KMS-11 (cell line): ENCODE measurements at regions not wholly inside any gene's neighbourhood (a gene's known extent, or its start where the extent isn't known, plus 50 kb on each side); places are given as distances from the start of the nearest gene placed in this dataset.

Experiments
- H2AFZ ChIP-seq: fragments of 200-600 bp; sonication (generic); 2 replicates; pipeline ENCODE4 v1.6.1; 2016; ENCODE audit warnings: antibody characterized with exemption, mixed run types, low read depth
- H3K27ac ChIP-seq: fragments of 200-600 bp; sonication (generic); 2 replicates; pipeline ENCODE4 v1.6.1; 2016; ENCODE audit warnings: mild to moderate bottlenecking, mixed run types
- H3K27me3 ChIP-seq: fragments of 200-600 bp; sonication (generic); 2 replicates; pipeline ENCODE4 v1.6.1; 2017; ENCODE audit warnings: mild to moderate bottlenecking, low read depth, mixed run types, moderate library complexity; ENCODE audit not compliant: insufficient read depth
- H3K36me3 ChIP-seq: fragments of 200-600 bp; sonication (generic); 2 replicates; pipeline ENCODE4 v1.6.1; 2017; ENCODE audit warnings: mild to moderate bottlenecking, mixed run types; ENCODE audit not compliant: insufficient read depth
- H3K4me1 ChIP-seq: fragments of 200-600 bp; sonication (generic); 2 replicates; pipeline ENCODE4 v1.6.1; 2016; ENCODE audit warnings: mild to moderate bottlenecking, low read depth, mixed run types; ENCODE audit not compliant: poor library complexity, severe bottlenecking
- H3K4me2 ChIP-seq: fragments of 200-600 bp; sonication (generic); 2 replicates; pipeline ENCODE4 v1.7.0; 2016; ENCODE audit warnings: mild to moderate bottlenecking, mixed run types
- H3K4me3 ChIP-seq: fragments of 200-600 bp; sonication (generic); IDR thresholded peaks from 2 replicates; pipeline ENCODE4 v1.6.1; 2017; ENCODE audit warnings: low read depth, low read length, mixed read lengths; ENCODE audit not compliant: insufficient read depth
- H3K79me2 ChIP-seq: fragments of 200-600 bp; sonication (generic); 2 replicates; pipeline ENCODE4 v1.6.1; 2016; ENCODE audit warnings: low read depth, mixed run types; ENCODE audit not compliant: insufficient read depth
- H3K9ac ChIP-seq: fragments of 200-600 bp; sonication (generic); 2 replicates; pipeline ENCODE4 v1.6.1; 2016; ENCODE audit warnings: mild to moderate bottlenecking, mixed run types
- H4K20me1 ChIP-seq: fragments of 200-600 bp; sonication (generic); 2 replicates; pipeline ENCODE4 v1.6.1; 2016; ENCODE audit warnings: mild to moderate bottlenecking, mixed run types; ENCODE audit not compliant: insufficient read depth
- TF ChIP-seq, protein P1 (sequence below): fragments of 200-600 bp; sonication (generic); conservative IDR thresholded peaks from 2 replicates; pipeline ENCODE4 v1.6.1; 2017; ENCODE audit warnings: low read depth, mild to moderate bottlenecking, antibody characterized with exemption, low read length, moderate library complexity, mixed read lengths

DNA sequence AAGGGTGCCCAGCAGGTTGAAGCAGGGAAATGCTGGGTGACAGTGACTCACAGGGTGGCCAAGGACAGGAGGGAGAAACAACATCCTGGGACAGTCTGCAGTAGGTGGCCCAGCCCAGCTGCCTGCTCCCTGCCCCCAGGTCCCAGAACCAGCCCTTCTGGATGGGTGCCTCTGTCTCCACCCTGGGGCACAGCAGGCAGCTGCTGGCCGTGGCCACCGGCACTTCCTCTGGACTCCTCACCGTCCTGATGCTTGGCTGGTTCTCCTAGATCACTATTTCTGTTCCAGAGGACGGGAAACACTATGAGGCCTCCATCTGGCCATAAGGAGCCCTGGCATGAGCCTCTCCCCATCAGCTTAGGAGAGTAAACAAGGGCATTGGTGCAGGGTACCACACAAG lies 258.9 kb downstream of the XXYLT1 start:
- Histone ChIP-seq H3K4me1 (no peaks in the 10 kb centered on the region), H3K36me3 (no peaks in the 10 kb centered on the region), H3K27me3 (no peaks in the 10 kb centered on the region), H2AFZ (no peak overlapping the region), H3K4me2 (no peak overlapping the region), H3K79me2 (no peaks in the 10 kb centered on the region), H3K9ac (no peak overlapping the region), H3K27ac (no peak overlapping the region), H3K4me3 (no peak overlapping the region), H4K20me1 (no peaks in the 10 kb centered on the region)
- TF ChIP-seq, protein P1, sequence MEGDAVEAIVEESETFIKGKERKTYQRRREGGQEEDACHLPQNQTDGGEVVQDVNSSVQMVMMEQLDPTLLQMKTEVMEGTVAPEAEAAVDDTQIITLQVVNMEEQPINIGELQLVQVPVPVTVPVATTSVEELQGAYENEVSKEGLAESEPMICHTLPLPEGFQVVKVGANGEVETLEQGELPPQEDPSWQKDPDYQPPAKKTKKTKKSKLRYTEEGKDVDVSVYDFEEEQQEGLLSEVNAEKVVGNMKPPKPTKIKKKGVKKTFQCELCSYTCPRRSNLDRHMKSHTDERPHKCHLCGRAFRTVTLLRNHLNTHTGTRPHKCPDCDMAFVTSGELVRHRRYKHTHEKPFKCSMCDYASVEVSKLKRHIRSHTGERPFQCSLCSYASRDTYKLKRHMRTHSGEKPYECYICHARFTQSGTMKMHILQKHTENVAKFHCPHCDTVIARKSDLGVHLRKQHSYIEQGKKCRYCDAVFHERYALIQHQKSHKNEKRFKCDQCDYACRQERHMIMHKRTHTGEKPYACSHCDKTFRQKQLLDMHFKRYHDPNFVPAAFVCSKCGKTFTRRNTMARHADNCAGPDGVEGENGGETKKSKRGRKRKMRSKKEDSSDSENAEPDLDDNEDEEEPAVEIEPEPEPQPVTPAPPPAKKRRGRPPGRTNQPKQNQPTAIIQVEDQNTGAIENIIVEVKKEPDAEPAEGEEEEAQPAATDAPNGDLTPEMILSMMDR, result no peak

DNA sequence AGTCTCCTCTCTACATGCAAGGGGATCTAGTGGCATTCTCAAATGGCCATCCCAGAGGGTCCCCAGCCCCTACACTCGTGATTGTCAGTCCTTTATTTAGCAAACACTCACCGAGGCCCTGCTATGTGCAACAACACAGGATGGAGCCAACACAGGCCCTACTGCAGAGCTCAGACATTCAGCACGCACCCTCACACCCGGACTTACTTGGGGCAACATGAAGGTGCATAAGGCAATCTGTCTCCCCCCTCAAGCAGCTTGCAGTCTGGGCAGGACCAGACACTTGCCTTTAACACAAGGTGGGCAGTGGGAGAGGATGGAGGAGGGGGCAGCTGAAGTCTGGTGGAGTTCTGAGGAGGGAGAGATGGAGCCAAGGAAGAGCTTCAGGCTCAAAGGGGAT lies 258.4 kb downstream of the XXYLT1 start:
- H3K27ac ChIP-seq, result no peak overlapping the region
- TF ChIP-seq, protein P1, result no peak
- H3K4me2 ChIP-seq, result no peak overlapping the region
- H3K4me1 ChIP-seq, result no peaks in the 10 kb centered on the region
- no peaks in the 10 kb centered on the region for H3K79me2 ChIP-seq
- no peak overlapping the region for H2AFZ ChIP-seq
- H3K27me3 ChIP-seq, result no peaks in the 10 kb centered on the region
- no peaks in the 10 kb centered on the region for H3K36me3 ChIP-seq
- H3K9ac ChIP-seq, result no peak overlapping the region
- no peak overlapping the region for H3K4me3 ChIP-seq
- H4K20me1 ChIP-seq, result no peaks in the 10 kb centered on the region

DNA sequence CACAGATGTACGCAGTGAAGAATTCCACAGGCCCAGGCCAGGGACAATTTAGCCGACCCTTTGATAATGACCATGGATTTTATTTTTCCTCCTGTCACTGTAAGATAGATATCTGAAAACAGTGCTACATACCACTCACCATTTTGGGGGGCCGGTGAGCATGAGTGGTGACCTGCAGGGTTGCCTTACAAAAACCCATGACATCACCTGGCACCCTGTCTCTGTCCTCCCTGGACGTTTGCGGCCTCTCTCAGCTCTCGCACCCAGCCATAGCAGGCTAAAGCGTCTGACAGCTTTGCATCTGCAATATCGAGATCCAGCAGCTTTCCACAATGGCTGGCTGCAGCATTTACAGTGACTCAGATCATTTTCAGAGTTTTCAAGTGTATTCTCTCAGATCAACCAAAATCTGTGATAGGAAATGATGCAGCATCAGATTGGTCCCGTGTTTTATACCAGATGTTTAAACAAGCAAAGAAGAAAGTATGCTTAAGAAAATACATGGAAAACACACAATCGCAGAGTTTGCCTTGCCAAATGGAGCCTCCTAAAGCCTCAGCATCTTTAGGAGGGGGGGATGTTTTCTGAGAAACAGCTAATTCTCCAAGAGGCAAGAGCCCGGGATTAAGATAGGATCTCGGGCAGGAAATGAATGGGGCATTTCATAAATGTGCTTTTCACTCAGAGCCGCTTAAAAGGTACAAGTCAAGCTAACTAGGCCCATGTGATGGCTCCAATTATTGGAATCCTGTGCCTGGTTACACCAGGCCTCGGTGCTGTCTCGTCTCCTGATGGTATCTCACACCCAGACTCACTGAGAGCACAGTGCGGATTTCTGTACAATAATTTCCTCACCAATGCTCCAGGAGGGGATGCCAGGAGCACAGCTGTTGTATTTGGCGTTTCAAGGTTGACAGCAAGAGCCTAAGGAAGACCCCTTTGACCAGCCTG lies 257.3 kb downstream of the XXYLT1 start:
- Histone ChIP-seq H3K36me3 (no peaks in the 10 kb centered on the region), H3K79me2 (no peaks in the 10 kb centered on the region), H3K27me3 (no peaks in the 10 kb centered on the region), H2AFZ (no peak overlapping the region), H3K4me1 (no peaks in the 10 kb centered on the region), H3K4me3 (no peak overlapping the region), H4K20me1 (no peaks in the 10 kb centered on the region), H3K27ac (no peak overlapping the region), H3K9ac (no peak overlapping the region), H3K4me2 (no peak overlapping the region)
- TF ChIP-seq, protein P1, result no peak

DNA sequence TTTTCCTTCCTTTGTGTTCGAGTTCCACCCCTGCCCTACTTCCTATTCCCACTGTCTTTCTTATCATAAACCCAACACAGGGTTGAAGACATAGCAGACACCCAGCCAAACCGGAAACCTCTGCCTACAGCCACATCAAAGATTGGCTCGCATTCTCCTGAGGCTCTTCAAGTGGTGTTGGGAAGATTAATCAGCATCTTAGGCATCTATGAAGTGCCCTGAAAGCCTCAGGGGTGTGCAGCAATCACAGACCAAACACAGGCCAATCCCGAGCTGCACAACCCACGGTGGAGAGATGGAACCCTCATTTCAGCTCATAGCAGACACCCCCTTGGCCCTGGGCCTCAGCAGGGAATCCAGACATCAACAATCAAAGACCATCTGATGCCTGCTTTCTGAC lies 255.9 kb downstream of the XXYLT1 start:
- H3K4me1 ChIP-seq, result no peaks in the 10 kb centered on the region
- no peak overlapping the region for H2AFZ ChIP-seq
- H3K36me3 ChIP-seq, result no peaks in the 10 kb centered on the region
- TF ChIP-seq, protein P1, result no peak
- H3K79me2 ChIP-seq, result no peaks in the 10 kb centered on the region
- H3K4me2 ChIP-seq, result no peak overlapping the region
- H3K4me3 ChIP-seq, result no peak overlapping the region
- H3K27me3 ChIP-seq, result no peaks in the 10 kb centered on the region
- no peak overlapping the region for H3K9ac ChIP-seq
- no peak overlapping the region for H3K27ac ChIP-seq
- H4K20me1 ChIP-seq, result no peaks in the 10 kb centered on the region
